GM12878 (cell line): ENCODE measurements at regions not wholly inside any gene's neighbourhood (a gene's known extent, or its start where the extent isn't known, plus 50 kb on each side); places are given as distances from the start of the nearest gene placed in this dataset.

Experiments used
- EZH2 ChIP-seq: IDR thresholded peaks from 2 replicates; pipeline ENCODE4 v1.6.1; 2012; ENCODE audit warnings: low read depth, mild to moderate bottlenecking, control low read depth, inconsistent platforms, low read length, borderline replicate concordance; ENCODE audit not compliant: control insufficient read depth
- NFIC ChIP-seq: IDR thresholded peaks from 2 replicates; pipeline ENCODE4 v1.6.1; 2012; ENCODE audit warnings: low read depth, mild to moderate bottlenecking, inconsistent platforms, low read length, moderate library complexity
- SRF ChIP-seq, 2 experiments: IDR thresholded peaks; 2 replicates each; pipeline ENCODE4 v1.6.1; 2011; ENCODE audit warnings: low read depth in 2 of 2, low read length in 2 of 2, mild to moderate bottlenecking in 1 of 2, moderate library complexity in 1 of 2
- TF ChIP-seq, protein P1 (sequence below): IDR thresholded peaks from 2 replicates; pipeline ENCODE4 v1.6.1; 2011; ENCODE audit warnings: low read depth, low read length, improper control_type of control experiment, borderline replicate concordance
- TF ChIP-seq, protein P2 (sequence below), 3 experiments: IDR thresholded peaks in 2 of 3; conservative IDR thresholded peaks in 1 of 3; 2 replicates each; pipeline ENCODE4 v1.5.1; 2011; ENCODE audit warnings: low read depth in 3 of 3, low read length in 3 of 3, mild to moderate bottlenecking in 3 of 3, control low read depth in 2 of 3, moderate library complexity in 2 of 3, inconsistent platforms in 1 of 3, mixed read lengths in 1 of 3; ENCODE audit not compliant: control insufficient read depth in 2 of 3, insufficient read depth in 1 of 3; ENCODE audit errors: extremely low read depth in 1 of 3
- TF ChIP-seq, protein P3 (sequence below): IDR thresholded peaks from 2 replicates; pipeline ENCODE4 v1.6.1; 2012; ENCODE audit warnings: low read depth, low read length, improper control_type of control experiment

DNA sequence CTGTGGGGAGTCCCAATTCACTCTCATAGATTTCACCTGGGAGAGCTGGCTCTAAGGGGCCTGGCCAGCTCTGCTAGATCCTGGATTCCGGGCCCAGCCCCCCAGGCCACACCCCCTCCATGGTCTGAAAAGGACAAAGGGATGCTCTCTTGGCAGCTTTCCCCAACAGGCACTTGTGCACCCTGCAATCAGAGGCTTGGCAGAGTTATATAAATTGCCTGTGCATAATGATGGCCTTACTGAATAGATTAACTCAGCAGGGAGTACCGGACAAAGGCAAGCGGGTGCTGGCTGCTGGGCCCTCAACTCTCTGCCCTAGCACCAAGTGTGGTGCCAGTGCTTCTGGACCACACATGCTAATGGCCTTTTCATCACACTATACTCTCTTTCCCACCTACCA is 461.6 kb downstream of the BUD13 start:
- no peak for TF ChIP-seq EZH2
- TF ChIP-seq, protein P1, sequence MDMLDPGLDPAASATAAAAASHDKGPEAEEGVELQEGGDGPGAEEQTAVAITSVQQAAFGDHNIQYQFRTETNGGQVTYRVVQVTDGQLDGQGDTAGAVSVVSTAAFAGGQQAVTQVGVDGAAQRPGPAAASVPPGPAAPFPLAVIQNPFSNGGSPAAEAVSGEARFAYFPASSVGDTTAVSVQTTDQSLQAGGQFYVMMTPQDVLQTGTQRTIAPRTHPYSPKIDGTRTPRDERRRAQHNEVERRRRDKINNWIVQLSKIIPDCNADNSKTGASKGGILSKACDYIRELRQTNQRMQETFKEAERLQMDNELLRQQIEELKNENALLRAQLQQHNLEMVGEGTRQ: no peak
- TF ChIP-seq, protein P2, sequence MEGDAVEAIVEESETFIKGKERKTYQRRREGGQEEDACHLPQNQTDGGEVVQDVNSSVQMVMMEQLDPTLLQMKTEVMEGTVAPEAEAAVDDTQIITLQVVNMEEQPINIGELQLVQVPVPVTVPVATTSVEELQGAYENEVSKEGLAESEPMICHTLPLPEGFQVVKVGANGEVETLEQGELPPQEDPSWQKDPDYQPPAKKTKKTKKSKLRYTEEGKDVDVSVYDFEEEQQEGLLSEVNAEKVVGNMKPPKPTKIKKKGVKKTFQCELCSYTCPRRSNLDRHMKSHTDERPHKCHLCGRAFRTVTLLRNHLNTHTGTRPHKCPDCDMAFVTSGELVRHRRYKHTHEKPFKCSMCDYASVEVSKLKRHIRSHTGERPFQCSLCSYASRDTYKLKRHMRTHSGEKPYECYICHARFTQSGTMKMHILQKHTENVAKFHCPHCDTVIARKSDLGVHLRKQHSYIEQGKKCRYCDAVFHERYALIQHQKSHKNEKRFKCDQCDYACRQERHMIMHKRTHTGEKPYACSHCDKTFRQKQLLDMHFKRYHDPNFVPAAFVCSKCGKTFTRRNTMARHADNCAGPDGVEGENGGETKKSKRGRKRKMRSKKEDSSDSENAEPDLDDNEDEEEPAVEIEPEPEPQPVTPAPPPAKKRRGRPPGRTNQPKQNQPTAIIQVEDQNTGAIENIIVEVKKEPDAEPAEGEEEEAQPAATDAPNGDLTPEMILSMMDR (IDR thresholded peaks at IDR 0.05 in 2 of 3, conservative IDR thresholded peaks at IDR 0.05 in 1 of 3; ENCODE audit: control insufficient read depth in 2 of 3, extremely low read depth in 1 of 3, insufficient read depth in 1 of 3, low read depth in 3 of 3, low read length in 3 of 3): no peak
- TF ChIP-seq NFIC: no peak
- no peak for TF ChIP-seq SRF (IDR thresholded peaks at IDR 0.05; ENCODE audit: low read depth in 2 of 2, low read length in 2 of 2)
- TF ChIP-seq, protein P3, sequence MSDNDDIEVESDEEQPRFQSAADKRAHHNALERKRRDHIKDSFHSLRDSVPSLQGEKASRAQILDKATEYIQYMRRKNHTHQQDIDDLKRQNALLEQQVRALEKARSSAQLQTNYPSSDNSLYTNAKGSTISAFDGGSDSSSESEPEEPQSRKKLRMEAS: no peak
